ENCODE measurements at regions not wholly inside any gene's neighbourhood (a gene's known extent, or its start where the extent isn't known, plus 50 kb on each side); places are given as distances from the start of the nearest gene placed in this dataset.

GRCh38 chr1:81430236-81430938 lies 370.3 kb upstream of the ADGRL2 start:
- DNase-seq: no peak

GRCh38 chr1:81428998-81429397 lies 371.7 kb upstream of the ADGRL2 start:
- no peak for DNase-seq

GRCh38 chr1:81424816-81425215 lies 375.9 kb upstream of the ADGRL2 start:
- no peak for DNase-seq

- no peak for DNase-seq
These were observed 376.7 kb upstream of the ADGRL2 start for GRCh38 chr1:81424061-81424460.

- no peak for DNase-seq
These were observed 380.0 kb upstream of the ADGRL2 start for GRCh38 chr1:81420760-81421159.

- DNase-seq: peak; percentile 58
These were observed 386.2 kb upstream of the ADGRL2 start for GRCh38 chr1:81414488-81415015.

- DNase-seq: no peak
These were observed 387.8 kb upstream of the ADGRL2 start for GRCh38 chr1:81412954-81413353.

- no peak for DNase-seq
These were observed 389.8 kb upstream of the ADGRL2 start for GRCh38 chr1:81410941-81411340.

GRCh38 chr1:81410351-81410750 lies 390.4 kb upstream of the ADGRL2 start:
- DNase-seq: no peak

GRCh38 chr1:81409780-81410274 lies 390.9 kb upstream of the ADGRL2 start:
- no peak for DNase-seq

GRCh38 chr1:81409262-81409661 lies 391.5 kb upstream of the ADGRL2 start:
- no peak for DNase-seq

GRCh38 chr1:81408419-81408818 lies 392.3 kb upstream of the ADGRL2 start:
- DNase-seq: no peak

- peak; percentile 4 for DNase-seq
These were observed 393.5 kb upstream of the ADGRL2 start for GRCh38 chr1:81407000-81407821.

- no peak for DNase-seq
These were observed 394.3 kb upstream of the ADGRL2 start for GRCh38 chr1:81406292-81406999.

GRCh38 chr1:81398041-81398440 lies 402.7 kb upstream of the ADGRL2 start:
- no peak for DNase-seq

- no peak for DNase-seq
These were observed 408.1 kb upstream of the ADGRL2 start for GRCh38 chr1:81392526-81393226.

- DNase-seq: no peak
These were observed 409.5 kb upstream of the ADGRL2 start for GRCh38 chr1:81391125-81391828.

GRCh38 chr1:81388435-81388834 lies 412.3 kb upstream of the ADGRL2 start:
- DNase-seq: no peak

GRCh38 chr1:81387446-81387845 lies 413.3 kb upstream of the ADGRL2 start:
- no peak for DNase-seq

- no peak for DNase-seq
These were observed 418.2 kb upstream of the ADGRL2 start for GRCh38 chr1:81382561-81382960.

GRCh38 chr1:81381881-81382280 lies 418.9 kb upstream of the ADGRL2 start:
- no peak for DNase-seq

GRCh38 chr1:81380436-81380835 lies 420.3 kb upstream of the ADGRL2 start:
- DNase-seq: no peak
